Memory B cell (primary cell): ENCODE measurements at regions not wholly inside any gene's neighbourhood (a gene's known extent, or its start where the extent isn't known, plus 50 kb on each side); places are given as distances from the start of the nearest gene placed in this dataset.

Experiments
- ATAC-seq: fragments of 150-1000 bp; cut with Tn5 transposase; 2 replicates; pipeline ENCODE4 v1.10.0; 2021; ENCODE audit warnings: low read depth, mild to moderate bottlenecking, moderate library complexity
- DNase-seq, 2 donors: peaks; one replicate each; pipeline ENCODE4 v3.0.0; 2022; ENCODE audit warnings: low spot score in 2 of 2
- H3K27ac Mint-ChIP-seq: one replicate; pipeline ENCODE4 v1.8.0; 2022; ENCODE audit warnings: mild to moderate bottlenecking, moderate library complexity, mixed read lengths
- H3K27me3 Mint-ChIP-seq: one replicate; pipeline ENCODE4 v1.8.0; 2022; ENCODE audit warnings: mixed read lengths
- H3K36me3 Mint-ChIP-seq: one replicate; pipeline ENCODE4 v1.8.0; 2022; ENCODE audit warnings: mild to moderate bottlenecking, mixed read lengths
- H3K4me1 Mint-ChIP-seq: one replicate; pipeline ENCODE4 v1.8.0; 2022; ENCODE audit warnings: mixed read lengths
- H3K4me3 Mint-ChIP-seq: one replicate; pipeline ENCODE4 v1.8.0; 2022; ENCODE audit warnings: mild to moderate bottlenecking, moderate library complexity, mixed read lengths
- H3K9me3 Mint-ChIP-seq: one replicate; pipeline ENCODE4 v1.8.0; 2022; ENCODE audit warnings: mixed read lengths

GRCh38 chr2:14401873-14402272, 230.6 kb upstream of the LRATD1 start:
- Mint-ChIP-seq H3K36me3 (no peaks in the 10 kb centered on the region), H3K27me3 (no peaks in the 10 kb centered on the region), H3K4me1 (no peaks in the 10 kb centered on the region), H3K27ac (no peak overlapping the region), H3K4me3 (no peak overlapping the region), H3K9me3 (no peaks in the 10 kb centered on the region)
- ATAC-seq, result no peak
- no peak for DNase-seq

- Mint-ChIP-seq H3K4me1 (no peaks in the 10 kb centered on the region), H3K27me3 (no peaks in the 10 kb centered on the region), H3K4me3 (no peak overlapping the region), H3K36me3 (no peaks in the 10 kb centered on the region), H3K27ac (no peak overlapping the region), H3K9me3 (peaks cover 1% of the 10 kb centered on the region)
- no peak for ATAC-seq
- DNase-seq, result no peak
These were observed 223.8 kb upstream of the LRATD1 start for GRCh38 chr2:14408695-14409094.

DNA sequence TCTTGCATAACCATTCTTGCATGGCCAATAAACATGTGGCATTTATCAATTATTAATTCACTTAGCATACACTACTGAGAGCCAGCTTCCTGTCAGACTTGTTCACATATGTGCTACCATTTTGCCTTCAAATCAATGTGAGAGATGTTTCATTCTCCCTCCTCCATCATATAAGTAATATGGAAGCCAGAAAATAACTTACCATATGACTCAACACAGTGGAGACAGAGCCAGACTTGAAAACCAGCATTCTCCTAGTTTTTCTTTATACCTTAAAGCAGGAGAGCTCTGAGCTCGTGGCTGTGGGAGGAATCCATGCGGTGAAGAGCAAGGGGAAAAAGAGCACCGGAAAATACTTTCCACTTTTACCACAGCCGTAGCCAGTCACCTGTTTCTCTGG, 215.0 kb upstream of the LRATD1 start:
- H3K36me3 Mint-ChIP-seq, result no peaks in the 10 kb centered on the region
- no peaks in the 10 kb centered on the region for H3K27me3 Mint-ChIP-seq
- H3K9me3 Mint-ChIP-seq, result peaks cover 3% of the 10 kb centered on the region
- DNase-seq (no peak), ATAC-seq (no peak)
- no peak overlapping the region for H3K27ac Mint-ChIP-seq
- H3K4me3 Mint-ChIP-seq, result no peak overlapping the region
- no peaks in the 10 kb centered on the region for H3K4me1 Mint-ChIP-seq

DNA sequence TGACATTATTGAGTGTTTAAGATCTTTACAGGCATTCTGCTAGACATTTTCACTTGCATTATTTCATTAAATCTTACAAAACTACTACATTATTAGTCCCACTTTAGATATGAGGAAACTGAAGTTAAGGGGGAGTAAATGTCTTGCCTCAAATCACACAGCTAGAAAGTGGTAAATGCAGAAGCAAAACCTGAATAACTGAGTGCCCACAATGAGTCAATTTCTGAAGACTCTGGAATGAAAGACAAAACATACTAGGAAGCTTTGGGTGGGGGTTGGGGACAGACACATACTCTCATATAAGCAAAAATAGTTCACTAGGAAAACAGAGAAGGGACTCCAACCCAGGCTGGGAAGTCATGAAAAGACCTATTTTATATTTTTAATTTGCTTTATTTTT, 214.4 kb upstream of the LRATD1 start:
- H3K9me3 Mint-ChIP-seq, result peaks cover 3% of the 10 kb centered on the region
- no peak for DNase-seq
- ATAC-seq, result no peak
- H3K36me3 Mint-ChIP-seq, result no peaks in the 10 kb centered on the region
- no peak overlapping the region for H3K27ac Mint-ChIP-seq
- no peak overlapping the region for H3K4me3 Mint-ChIP-seq
- H3K27me3 Mint-ChIP-seq, result no peaks in the 10 kb centered on the region
- H3K4me1 Mint-ChIP-seq, result no peaks in the 10 kb centered on the region

- ATAC-seq (no peak), DNase-seq (no peak)
- peaks cover 3% of the 10 kb centered on the region for H3K9me3 Mint-ChIP-seq
- H3K4me1 Mint-ChIP-seq, result no peaks in the 10 kb centered on the region
- no peak overlapping the region for H3K4me3 Mint-ChIP-seq
- no peaks in the 10 kb centered on the region for H3K27me3 Mint-ChIP-seq
- no peak overlapping the region for H3K27ac Mint-ChIP-seq
- H3K36me3 Mint-ChIP-seq, result no peaks in the 10 kb centered on the region
These were observed 211.7 kb upstream of the LRATD1 start for GRCh38 chr2:14420851-14421250.

- no peaks in the 10 kb centered on the region for H3K27me3 Mint-ChIP-seq
- H3K9me3 Mint-ChIP-seq, result peaks cover 4% of the 10 kb centered on the region
- no peak for ATAC-seq
- H3K36me3 Mint-ChIP-seq, result no peaks in the 10 kb centered on the region
- no peaks in the 10 kb centered on the region for H3K4me1 Mint-ChIP-seq
- H3K4me3 Mint-ChIP-seq, result no peak overlapping the region
- DNase-seq, result no peak
- H3K27ac Mint-ChIP-seq, result no peak overlapping the region
These were observed 210.1 kb upstream of the LRATD1 start for GRCh38 chr2:14422426-14422825.

DNA sequence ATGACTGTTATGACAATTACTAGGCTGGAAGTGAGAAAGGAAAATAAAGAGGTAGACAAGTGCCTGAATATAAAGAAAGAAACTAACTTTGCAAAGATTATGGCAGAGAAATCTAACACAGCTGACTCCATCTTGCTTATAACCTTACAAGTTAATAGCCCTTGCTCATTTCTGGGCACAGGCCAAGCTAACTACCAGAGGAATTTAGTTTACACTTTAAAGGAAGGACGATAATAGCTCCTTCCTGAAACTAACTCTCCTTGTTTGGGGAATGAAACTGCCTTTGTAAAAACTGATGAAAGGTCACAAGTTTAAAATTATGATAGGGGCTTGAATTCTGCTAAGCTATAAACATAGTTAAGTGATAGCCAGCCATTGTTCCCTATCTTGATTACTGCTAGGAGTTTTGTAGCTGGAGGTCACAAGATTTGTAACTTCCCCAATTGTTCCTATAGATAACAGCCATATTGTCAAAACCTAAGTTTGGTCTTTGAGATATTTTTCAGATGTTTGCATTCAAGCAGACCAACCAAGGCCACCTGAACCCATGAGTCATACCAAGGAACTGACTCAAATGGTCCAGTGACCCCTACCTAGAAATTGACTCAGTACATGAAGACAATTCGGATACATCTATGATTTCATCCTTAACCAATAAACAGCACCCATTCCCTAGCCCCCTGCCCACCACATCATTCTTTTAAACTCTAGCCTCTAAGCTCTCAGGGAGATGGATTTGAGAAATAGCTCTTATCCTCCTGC, 209.2 kb upstream of the LRATD1 start:
- DNase-seq, result no peak
- no peaks in the 10 kb centered on the region for H3K27me3 Mint-ChIP-seq

DNA sequence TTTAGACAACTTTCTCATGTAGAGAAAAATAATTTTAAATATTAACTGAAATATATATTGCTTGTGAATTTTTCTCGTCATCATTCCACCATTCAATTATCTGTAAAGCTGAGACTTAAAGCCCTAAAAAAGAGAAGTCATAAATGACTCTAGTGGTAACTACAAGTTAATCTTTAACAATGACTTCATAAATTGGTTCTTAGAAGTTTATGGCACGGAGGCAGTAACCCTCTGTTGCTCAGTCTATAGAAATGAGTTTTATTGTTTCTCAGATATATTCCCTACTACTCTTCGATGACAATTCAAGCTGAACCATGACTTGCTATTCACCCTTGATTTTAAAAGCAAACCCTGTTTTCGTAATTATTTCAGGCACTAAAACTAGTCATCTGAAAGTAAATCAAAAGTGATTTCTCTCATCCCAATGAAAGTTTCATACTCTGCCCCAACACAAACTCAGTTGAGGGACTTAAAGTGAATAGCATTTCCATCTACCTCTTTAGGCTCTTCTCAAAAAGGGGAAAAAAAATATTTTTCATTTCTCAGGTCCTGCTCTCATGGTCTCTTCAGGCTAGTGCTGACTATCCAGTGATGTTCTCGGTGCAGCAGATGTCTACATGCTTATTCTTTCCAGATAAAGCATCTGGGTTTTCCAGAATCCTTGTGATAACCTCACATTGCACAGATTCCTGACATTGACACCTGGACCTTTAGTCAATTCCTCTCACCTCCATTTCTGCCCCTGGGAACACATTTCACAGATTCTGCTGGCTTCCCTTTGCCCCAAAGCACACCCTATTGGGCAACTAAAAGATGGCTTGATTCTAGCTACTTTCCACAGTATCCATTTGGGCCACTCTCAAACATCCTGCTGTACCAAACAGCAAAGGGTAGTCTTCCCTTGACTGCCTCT, 207.8 kb upstream of the LRATD1 start:
- H3K36me3 Mint-ChIP-seq, result no peaks in the 10 kb centered on the region
- ATAC-seq, result no peak
- H3K27me3 Mint-ChIP-seq, result no peaks in the 10 kb centered on the region
- no peak overlapping the region for H3K4me3 Mint-ChIP-seq
- H3K4me1 Mint-ChIP-seq, result no peaks in the 10 kb centered on the region
- H3K27ac Mint-ChIP-seq, result no peak overlapping the region
- DNase-seq, result no peak
- H3K9me3 Mint-ChIP-seq, result peaks cover 6% of the 10 kb centered on the region

More for the DNA sequence above, 209.2 kb upstream of the LRATD1 start:
- no peaks in the 10 kb centered on the region for H3K4me1 Mint-ChIP-seq
- no peak for ATAC-seq
- H3K27ac Mint-ChIP-seq, result no peak overlapping the region
- no peaks in the 10 kb centered on the region for H3K36me3 Mint-ChIP-seq
- H3K4me3 Mint-ChIP-seq, result no peak overlapping the region
- peaks cover 4% of the 10 kb centered on the region for H3K9me3 Mint-ChIP-seq

GRCh38 chr2:14425869-14426268, 206.6 kb upstream of the LRATD1 start:
- DNase-seq (no peak), ATAC-seq (no peak)
- Mint-ChIP-seq H3K27me3 (no peaks in the 10 kb centered on the region), H3K36me3 (no peaks in the 10 kb centered on the region), H3K9me3 (peaks cover 4% of the 10 kb centered on the region), H3K27ac (no peak overlapping the region), H3K4me1 (no peaks in the 10 kb centered on the region), H3K4me3 (no peak overlapping the region)

DNA sequence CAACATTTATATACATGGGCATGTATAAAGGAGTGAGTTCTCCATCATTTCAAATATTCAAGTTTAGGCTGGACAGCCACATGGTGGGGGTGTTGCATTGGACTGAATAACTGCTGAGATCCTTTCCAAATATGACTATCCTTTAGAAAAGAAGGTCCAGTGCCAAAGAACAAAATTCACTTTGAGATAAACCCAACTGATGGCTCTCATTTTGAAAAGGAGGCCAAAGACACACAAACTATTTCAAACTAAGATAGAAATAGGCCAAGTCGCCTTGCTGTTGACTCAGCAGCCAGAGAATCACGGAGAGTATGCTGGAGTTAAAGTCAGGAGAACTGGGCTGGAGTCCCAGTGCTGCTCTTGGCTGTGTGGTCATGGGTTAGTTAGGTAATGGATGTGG, 204.5 kb upstream of the LRATD1 start:
- Mint-ChIP-seq H3K36me3 (no peaks in the 10 kb centered on the region), H3K27me3 (no peaks in the 10 kb centered on the region), H3K4me1 (no peaks in the 10 kb centered on the region), H3K4me3 (no peak overlapping the region), H3K27ac (no peak overlapping the region), H3K9me3 (peaks cover 4% of the 10 kb centered on the region)
- DNase-seq (no peak), ATAC-seq (no peak)

GRCh38 chr2:14433946-14434495, 198.5 kb upstream of the LRATD1 start:
- no peak overlapping the region for H3K27ac Mint-ChIP-seq

GRCh38 chr2:14445670-14446069, 186.8 kb upstream of the LRATD1 start:
- H3K27me3 Mint-ChIP-seq, result no peaks in the 10 kb centered on the region

More at GRCh38 chr2:14433946-14434495, 198.5 kb upstream of the LRATD1 start:
- no peaks in the 10 kb centered on the region for H3K36me3 Mint-ChIP-seq
- DNase-seq (no peak), ATAC-seq (no peak)
- no peaks in the 10 kb centered on the region for H3K4me1 Mint-ChIP-seq
- H3K9me3 Mint-ChIP-seq, result peaks cover 3% of the 10 kb centered on the region
- no peak overlapping the region for H3K4me3 Mint-ChIP-seq
- H3K27me3 Mint-ChIP-seq, result no peaks in the 10 kb centered on the region

DNA sequence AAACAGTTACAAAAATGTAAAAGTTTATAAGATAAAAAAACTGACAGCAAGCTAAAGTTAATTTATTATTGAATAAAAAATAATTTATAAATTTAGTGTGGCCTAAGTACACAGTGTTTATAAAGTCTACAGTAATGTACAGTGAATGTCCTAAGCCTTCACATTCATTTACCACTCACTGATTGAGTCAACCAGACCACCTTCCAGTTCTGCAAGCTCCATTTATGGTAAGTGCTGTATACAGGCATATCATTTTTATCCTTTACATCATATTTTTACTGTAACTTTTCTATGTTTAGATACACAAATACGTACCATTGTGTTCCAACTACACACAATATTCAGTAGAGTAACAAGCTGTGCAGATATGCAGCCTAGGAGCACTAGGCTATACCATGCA, 184.2 kb upstream of the LRATD1 start:
- ATAC-seq (no peak), DNase-seq (no peak)
- Mint-ChIP-seq H3K36me3 (no peaks in the 10 kb centered on the region), H3K4me3 (no peak overlapping the region), H3K27me3 (no peaks in the 10 kb centered on the region), H3K9me3 (peaks cover 5% of the 10 kb centered on the region), H3K4me1 (no peaks in the 10 kb centered on the region), H3K27ac (no peak overlapping the region)

More at GRCh38 chr2:14445670-14446069, 186.8 kb upstream of the LRATD1 start:
- H3K4me3 Mint-ChIP-seq, result no peak overlapping the region
- DNase-seq (no peak), ATAC-seq (no peak)
- H3K27ac Mint-ChIP-seq, result no peak overlapping the region
- no peaks in the 10 kb centered on the region for H3K4me1 Mint-ChIP-seq
- no peaks in the 10 kb centered on the region for H3K36me3 Mint-ChIP-seq
- peaks cover 5% of the 10 kb centered on the region for H3K9me3 Mint-ChIP-seq

DNA sequence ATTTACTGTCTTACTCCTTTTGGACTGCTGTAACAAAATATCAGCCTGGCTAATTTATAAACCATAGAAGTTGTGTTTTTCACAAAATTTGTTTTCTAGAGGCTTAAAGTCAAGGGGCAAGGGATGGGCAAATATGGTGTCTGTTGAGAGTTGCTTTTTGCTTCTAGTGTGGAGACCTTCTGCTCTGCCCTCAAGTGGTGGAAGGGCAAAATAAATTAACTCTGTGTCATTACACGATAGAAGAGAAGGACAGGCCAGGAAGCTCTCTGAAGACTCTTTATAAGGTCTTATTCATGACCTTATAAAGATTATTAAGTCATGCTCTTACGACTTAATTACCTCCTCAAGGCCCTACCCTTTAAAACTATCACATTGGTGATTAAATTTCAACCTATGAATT, 181.2 kb upstream of the LRATD1 start:
- H3K4me1 Mint-ChIP-seq, result no peaks in the 10 kb centered on the region
- no peak overlapping the region for H3K4me3 Mint-ChIP-seq
- H3K36me3 Mint-ChIP-seq, result no peaks in the 10 kb centered on the region
- no peaks in the 10 kb centered on the region for H3K27me3 Mint-ChIP-seq
- H3K9me3 Mint-ChIP-seq, result no peaks in the 10 kb centered on the region
- ATAC-seq, result no peak
- H3K27ac Mint-ChIP-seq, result no peak overlapping the region
- DNase-seq, result no peak
